ENCODE measurements at regions not wholly inside any gene's neighbourhood (a gene's known extent, or its start where the extent isn't known, plus 50 kb on each side); places are given as distances from the start of the nearest gene placed in this dataset.
"Not testable (repeated sequence)": the region's sequence is repeated elsewhere in the genome, so short reads cannot be mapped to it uniquely, and the experiment has no call there.

- no peak for DNase-seq
Observed at GRCh38 chr12:107602446-107602845, 83.2 kb upstream of the PWP1 start.

GRCh38 chr12:107605293-107605692 lies 80.3 kb upstream of the PWP1 start:
- no peak for DNase-seq

DNA sequence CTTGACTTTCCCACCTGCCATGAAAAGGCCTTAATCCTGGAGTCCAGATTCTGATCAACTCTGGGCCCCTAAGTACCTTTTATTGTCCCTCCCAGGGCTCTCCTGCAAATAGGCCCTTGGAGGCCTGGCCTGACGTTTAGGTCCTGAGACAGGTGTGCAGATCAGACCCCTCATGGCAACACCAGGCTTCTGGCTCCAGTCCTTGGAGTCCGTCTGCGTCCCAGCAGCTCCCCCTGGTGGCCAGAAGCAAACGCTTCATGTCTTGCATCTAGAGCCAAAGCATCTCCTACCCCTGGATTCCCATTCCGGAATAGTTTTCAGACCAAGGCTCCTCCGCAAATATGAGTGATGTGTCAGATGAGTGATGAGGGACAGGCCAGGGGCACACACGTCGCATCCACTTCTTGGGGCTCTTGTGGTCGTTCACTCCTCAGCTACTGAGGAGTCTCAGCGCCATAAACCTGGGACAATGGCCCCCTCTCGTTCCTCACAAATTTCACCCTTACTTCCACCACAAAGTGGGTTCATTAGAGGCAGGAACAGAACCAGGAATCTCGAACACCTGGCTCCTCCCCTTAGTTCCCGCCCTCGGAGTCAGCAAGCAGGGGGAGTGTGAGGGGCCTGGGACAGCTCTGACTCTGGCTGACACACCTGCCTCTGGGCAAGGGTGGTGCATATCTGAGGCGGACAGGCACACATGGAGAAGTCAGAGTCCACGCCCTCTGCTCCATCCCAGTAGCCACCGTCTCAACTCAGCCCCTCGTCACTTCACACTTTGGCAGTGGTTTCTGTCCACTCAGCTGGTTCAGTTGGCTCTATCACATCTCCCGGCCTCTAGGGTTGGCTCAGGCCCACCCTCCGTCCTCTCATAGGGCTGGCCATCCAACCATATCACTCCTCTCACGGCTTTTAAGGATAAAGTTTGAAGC lies 77.9 kb upstream of the PWP1 start:
- DNase-seq = peak; percentile 16

- not testable (repeated sequence) for DNase-seq
Observed at GRCh38 chr12:107608779-107609178, 76.8 kb upstream of the PWP1 start.

GRCh38 chr12:107610021-107610859 lies 75.4 kb upstream of the PWP1 start:
- no peak for DNase-seq

- no peak for DNase-seq
Observed at GRCh38 chr12:107612508-107612907, 73.1 kb upstream of the PWP1 start.

- DNase-seq = no peak
Observed at GRCh38 chr12:107616941-107617340, 68.7 kb upstream of the PWP1 start.

DNA sequence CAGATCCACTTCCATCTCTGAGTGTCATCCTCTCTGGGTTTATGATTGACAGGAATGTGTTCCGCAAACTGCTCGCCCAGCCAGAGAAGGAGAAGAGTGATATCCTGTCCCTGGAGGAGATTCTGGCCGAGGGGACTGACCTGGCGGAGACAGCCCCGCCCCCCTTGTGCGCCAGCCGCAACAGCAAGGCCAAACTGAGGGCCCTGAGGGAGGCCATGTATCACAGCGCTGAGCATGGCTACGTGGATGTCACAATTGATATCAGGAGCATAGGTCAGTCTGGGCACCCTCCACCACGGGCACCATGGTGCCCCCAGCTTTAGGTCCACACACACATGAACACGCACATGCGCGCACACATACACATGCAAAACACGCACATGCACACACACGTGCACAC lies 67.5 kb upstream of the PWP1 start:
- no peak for DNase-seq

GRCh38 chr12:107619831-107620230 lies 65.8 kb upstream of the PWP1 start:
- no peak for DNase-seq

DNA sequence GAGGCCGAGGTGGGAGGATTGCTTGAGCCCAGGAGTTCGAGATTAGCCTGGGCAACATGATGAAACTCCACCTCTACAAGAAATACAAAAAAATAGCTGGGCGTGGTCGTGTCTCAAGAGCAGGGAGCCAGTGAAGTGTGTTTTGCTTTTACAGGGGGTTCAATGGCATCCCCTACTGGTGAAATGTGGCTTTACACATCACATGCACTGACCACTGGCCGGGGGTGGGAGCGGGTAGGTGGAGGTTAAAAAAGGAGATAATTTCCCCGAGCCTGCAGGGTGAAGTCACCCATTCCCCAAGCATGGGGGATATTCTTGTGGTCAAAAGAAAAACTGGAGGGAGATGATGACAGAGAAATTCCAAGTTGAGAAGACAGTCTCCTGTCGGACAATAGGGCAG lies 63.6 kb upstream of the PWP1 start:
- no peak for DNase-seq

- DNase-seq = no peak
Observed at GRCh38 chr12:107624493-107624892, 61.1 kb upstream of the PWP1 start.

DNA sequence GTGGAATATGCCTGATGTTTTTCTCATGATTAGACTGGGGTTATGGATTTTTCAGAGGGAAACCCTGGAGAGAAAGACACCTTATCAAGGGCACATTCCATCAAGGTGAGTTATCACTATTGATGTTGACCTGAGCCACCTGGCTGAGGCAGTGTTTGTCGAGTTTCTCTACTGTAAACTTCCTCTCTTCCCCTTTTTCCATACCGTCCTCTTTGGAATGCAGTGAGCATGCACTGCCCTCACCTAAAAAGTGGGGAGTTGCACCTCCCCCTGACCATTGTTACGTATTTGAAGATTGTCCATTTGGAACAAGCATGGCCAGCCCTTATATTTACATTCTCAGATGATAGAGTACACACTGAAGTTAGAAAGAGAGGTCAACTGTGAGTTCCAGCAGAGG lies 53.9 kb upstream of the PWP1 start:
- DNase-seq = no peak

DNA sequence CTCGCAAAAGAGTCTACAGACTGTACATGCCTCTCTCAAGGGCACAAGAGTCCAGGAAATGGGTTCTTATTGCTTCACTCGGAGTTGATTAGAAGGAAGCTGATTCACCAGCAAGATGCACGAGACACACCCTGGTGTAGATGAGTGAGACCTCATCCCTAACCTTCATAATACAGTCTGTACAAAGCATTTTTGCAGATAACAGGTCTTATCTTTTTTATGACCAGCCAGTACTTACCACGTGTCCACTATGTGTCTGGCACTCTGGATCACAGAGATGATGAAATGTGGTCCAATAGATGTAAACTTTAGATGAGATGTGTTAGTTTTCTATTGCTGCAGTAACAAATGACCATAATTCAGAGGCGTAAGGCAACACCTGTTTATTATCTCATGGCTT lies 53.4 kb upstream of the PWP1 start:
- no peak for DNase-seq

DNA sequence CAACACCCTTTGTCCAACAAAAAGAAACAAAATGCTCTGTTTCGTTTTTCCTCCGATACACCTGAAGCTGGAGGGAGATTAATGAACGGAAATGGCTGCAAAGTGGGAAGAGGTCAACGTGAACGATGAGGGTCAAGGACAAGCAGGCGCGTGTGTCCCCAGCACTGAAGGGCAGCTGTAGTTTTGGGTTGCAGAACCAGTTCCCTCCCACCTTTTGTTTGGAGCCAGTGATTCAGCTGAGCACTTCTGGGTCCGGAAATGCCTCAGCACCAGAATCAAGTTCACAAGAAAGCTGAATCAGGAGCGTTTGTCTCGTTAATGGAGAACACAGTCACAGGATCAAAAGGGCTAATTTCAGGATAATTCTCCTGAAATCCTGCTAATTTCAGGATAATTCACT lies 51.1 kb upstream of the PWP1 start:
- DNase-seq = no peak

- DNase-seq = no peak
Observed at GRCh38 chr12:107635139-107635538, 50.5 kb upstream of the PWP1 start.

Measured in GOT3 (cell line).